ENCODE measurements at regions not wholly inside any gene's neighbourhood (a gene's known extent, or its start where the extent isn't known, plus 50 kb on each side); places are given as distances from the start of the nearest gene placed in this dataset.
A peak's percentile ranks its signal among the peaks of the same experiment; 100 is the strongest.
"Not testable (repeated sequence)": the region's sequence is repeated elsewhere in the genome, so short reads cannot be mapped to it uniquely, and the experiment has no call there.

GRCh38 chr3:194893121-194893987 lies 207.7 kb downstream of the FAM43A start:
- no peak for DNase-seq
- intact Hi-C loops (cut with micrococcal nuclease), result no loop called here
- no peak for ATAC-seq

- ATAC-seq, result no peak
- no peak for DNase-seq
- intact Hi-C loops (cut with micrococcal nuclease), result no loop called here
These were observed 208.9 kb downstream of the FAM43A start for GRCh38 chr3:194894538-194894937.

GRCh38 chr3:194900854-194901522 lies 215.3 kb downstream of the FAM43A start:
- no peak for DNase-seq
- peak; percentile 57 for ATAC-seq
- intact Hi-C loops (cut with micrococcal nuclease), result no loop called here

- intact Hi-C loops (cut with micrococcal nuclease); ATAC-seq; DNase-seq: not testable (repeated sequence)
These were observed 217.8 kb downstream of the FAM43A start for GRCh38 chr3:194903447-194903846.

- DNase-seq; intact Hi-C loops (cut with micrococcal nuclease); ATAC-seq: not testable (repeated sequence)
These were observed 219.3 kb downstream of the FAM43A start for GRCh38 chr3:194904999-194905398.

GRCh38 chr3:194905696-194906095 lies 220.0 kb downstream of the FAM43A start:
- intact Hi-C loops (cut with micrococcal nuclease), result no loop called here
- ATAC-seq (no peak), DNase-seq (no peak)

- intact Hi-C loops (cut with micrococcal nuclease), result no loop called here
- ATAC-seq (no peak), DNase-seq (no peak)
These were observed 220.5 kb downstream of the FAM43A start for GRCh38 chr3:194906229-194906629.

- intact Hi-C loops (cut with micrococcal nuclease), result no loop called here
- DNase-seq, result no peak
- no peak for ATAC-seq
These were observed 221.4 kb downstream of the FAM43A start for GRCh38 chr3:194906970-194907629.

GRCh38 chr3:194907811-194908210 lies 222.1 kb downstream of the FAM43A start:
- intact Hi-C loops (cut with micrococcal nuclease), result no loop called here
- ATAC-seq, result no peak
- no peak for DNase-seq

- no peak for DNase-seq
- intact Hi-C loops (cut with micrococcal nuclease), result no loop called here
- no peak for ATAC-seq
These were observed 222.8 kb downstream of the FAM43A start for GRCh38 chr3:194908496-194908895.

- DNase-seq (peak; percentile 42), ATAC-seq (peak; percentile 46)
- intact Hi-C loops (cut with micrococcal nuclease), result no loop called here
These were observed 223.3 kb downstream of the FAM43A start for GRCh38 chr3:194908972-194909371.

- no peak for DNase-seq
- intact Hi-C loops (cut with micrococcal nuclease), result no loop called here
- ATAC-seq, result no peak
These were observed 224.8 kb downstream of the FAM43A start for GRCh38 chr3:194910414-194910984.

GRCh38 chr3:194913316-194913715 lies 227.6 kb downstream of the FAM43A start:
- DNase-seq (no peak), ATAC-seq (no peak)
- intact Hi-C loops (cut with micrococcal nuclease), result no loop called here

- DNase-seq; ATAC-seq; intact Hi-C loops (cut with micrococcal nuclease): not testable (repeated sequence)
These were observed 239.2 kb downstream of the FAM43A start for GRCh38 chr3:194924889-194925288.

GRCh38 chr3:194925614-194926013 lies 239.9 kb downstream of the FAM43A start:
- ATAC-seq (no peak), DNase-seq (no peak)
- intact Hi-C loops (cut with micrococcal nuclease), result no loop called here

GRCh38 chr3:194928227-194928626 lies 242.5 kb downstream of the FAM43A start:
- intact Hi-C loops (cut with micrococcal nuclease), result no loop called here
- DNase-seq (no peak), ATAC-seq (peak; percentile 16)

- DNase-seq, result no peak
- intact Hi-C loops (cut with micrococcal nuclease), result no loop called here
- peak; percentile 12 for ATAC-seq
These were observed 243.3 kb downstream of the FAM43A start for GRCh38 chr3:194928831-194929577.

- intact Hi-C loops (cut with micrococcal nuclease), result no loop called here
- no peak for ATAC-seq
These were observed 243.9 kb downstream of the FAM43A start for GRCh38 chr3:194929578-194929960.

More at GRCh38 chr3:194929578-194929960, 243.9 kb downstream of the FAM43A start:
- no peak for DNase-seq
